GM18907 (cell line): ENCODE measurements at regions not wholly inside any gene's neighbourhood (a gene's known extent, or its start where the extent isn't known, plus 50 kb on each side); places are given as distances from the start of the nearest gene placed in this dataset.

Source experiments
- ATAC-seq: cut with Tn5 transposase; IDR thresholded peaks from one replicate; pipeline ENCODE4 v1.9.1; 2021; ENCODE audit warnings: mild to moderate bottlenecking, moderate library complexity; ENCODE audit not compliant: unreplicated experiment

GRCh38 chr3:107313711-107314110, 63.5 kb upstream of the CCDC54 start:
- no peak for ATAC-seq

- ATAC-seq: no peak
Observed at GRCh38 chr3:107315141-107315540, 62.1 kb upstream of the CCDC54 start.

DNA sequence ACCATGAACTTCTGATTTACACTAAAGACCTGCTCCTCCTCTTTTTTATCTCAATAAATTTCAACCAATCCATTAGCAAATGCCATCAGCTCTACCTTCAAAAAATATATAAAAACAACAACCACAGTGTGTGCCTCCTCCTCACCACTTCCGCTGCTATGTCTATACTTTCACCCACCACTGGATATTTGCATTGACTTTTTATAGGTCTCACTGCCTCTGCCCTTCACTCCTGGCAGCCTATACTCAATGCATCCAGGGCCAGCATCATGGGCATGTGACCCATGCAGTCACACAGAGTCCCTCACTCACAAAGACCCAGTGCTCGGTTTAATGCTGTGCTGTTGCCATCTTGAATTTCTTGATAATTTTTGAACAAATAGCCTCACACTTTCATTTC, 53.5 kb upstream of the CCDC54 start:
- ATAC-seq: peak; percentile 66

GRCh38 chr3:107325446-107325845, 51.8 kb upstream of the CCDC54 start:
- ATAC-seq: no peak
